ENCODE measurements at regions not wholly inside any gene's neighbourhood (a gene's known extent, or its start where the extent isn't known, plus 50 kb on each side); places are given as distances from the start of the nearest gene placed in this dataset.

DNA sequence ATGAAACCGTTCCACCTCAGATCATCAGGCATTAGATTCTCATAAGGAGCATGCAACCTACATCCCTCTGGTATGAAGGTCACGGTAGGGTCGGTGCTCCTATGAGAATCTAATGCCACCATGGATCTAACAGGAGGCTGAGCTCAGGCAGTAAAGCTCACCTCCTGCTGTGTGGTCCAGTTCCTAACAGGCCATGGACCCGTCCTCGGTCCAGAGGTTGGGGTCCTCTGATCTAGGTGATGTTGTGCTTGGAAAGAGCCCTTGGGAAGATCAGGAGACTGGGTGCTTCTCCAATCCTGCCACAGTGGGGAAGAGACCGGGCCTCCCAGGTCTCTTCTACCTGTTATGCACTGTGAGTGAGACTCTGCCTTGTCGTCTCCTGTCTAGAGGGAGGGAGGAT lies 104.6 kb downstream of the ACKR3 start:
- no peak for DNase-seq

DNA sequence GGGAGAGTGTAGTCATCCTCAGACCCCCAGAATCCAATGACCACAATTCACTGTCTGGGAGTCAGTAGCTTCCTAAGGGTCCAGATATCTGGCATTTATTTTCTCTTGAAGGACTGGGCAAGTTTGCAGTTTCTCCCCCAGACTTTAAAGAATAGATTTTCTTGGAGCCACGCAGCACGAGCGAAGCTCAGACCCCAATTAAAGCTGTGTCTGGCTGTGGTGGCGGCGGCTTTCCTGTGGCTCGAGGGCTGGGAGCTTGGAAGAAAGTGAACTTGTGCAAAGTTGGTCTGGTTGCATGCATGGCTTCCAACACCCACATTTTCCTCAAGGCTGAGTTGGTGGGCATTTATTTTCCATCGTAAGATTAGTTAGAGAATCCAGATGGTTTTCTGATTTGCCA lies 105.0 kb downstream of the ACKR3 start:
- DNase-seq = no peak

DNA sequence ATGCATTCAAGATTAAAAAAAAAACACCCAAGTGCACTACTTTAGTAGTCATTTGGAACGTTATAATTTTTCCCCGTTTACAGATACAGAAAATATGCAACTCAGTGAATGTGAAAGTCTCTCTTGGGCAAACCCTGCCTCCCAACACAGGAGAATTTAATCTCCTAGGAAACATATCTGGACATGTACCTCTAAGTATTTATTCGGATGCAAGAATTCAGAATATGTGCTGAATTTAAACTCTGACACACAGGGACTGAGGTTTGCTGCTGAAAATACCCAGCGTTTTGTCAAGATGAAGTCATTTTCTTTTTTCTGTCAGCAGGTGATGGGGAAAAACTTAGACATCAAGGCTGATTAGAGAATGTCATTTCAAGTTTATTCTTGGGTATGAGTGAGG lies 105.4 kb downstream of the ACKR3 start:
- DNase-seq = no peak

DNA sequence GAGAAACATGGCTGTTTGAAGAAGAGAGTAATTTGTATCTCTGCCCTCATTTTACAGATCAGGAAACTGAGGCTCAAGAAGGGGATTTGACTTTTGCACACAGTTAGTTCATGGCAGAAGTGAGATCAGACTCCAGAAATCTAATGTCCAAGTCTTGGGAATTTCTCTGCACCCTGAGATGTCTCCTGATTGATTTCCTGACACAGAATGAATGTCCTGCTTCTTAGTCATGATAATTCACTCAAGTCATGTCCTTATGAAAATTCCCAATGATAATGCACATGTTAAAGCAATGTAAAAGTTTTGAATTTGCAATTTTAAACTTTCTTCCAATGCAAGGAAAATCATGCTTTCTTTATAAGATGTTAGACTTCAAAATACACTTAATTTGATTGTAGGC lies 105.9 kb downstream of the ACKR3 start:
- DNase-seq = no peak

DNA sequence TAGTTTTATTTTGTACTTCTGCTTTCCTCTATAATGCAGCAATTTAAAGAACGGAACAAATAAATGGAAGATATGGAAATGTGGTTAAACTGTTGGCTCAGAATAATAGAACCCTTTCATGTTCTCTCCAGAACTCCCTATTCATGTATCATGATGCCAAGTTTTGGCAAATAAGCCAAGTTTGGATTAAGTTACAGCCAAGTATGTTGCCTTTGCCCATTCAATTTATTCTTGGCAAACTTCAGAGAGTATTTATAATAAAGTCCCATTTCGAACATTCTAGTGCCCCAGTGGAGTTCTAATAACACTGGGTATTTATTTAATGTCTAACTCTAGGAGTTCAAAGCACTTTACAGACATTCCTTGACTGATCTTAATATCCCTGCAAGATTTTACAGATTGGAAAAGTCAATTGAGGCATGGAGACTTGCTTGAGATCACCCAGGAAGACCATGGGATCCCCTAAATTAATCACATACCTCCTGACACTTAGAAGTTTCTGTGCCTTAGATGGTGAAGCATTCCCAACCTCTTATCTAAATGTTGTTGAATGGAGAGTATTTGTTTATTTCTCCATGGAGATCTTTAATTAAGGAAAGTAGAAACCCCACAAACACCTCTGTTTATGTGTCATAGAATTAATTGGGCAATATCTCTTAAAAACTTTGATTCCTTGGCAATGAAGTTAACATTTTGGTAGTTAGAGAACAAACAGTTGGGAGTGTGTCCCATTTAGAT lies 106.7 kb downstream of the ACKR3 start:
- DNase-seq = no peak

DNA sequence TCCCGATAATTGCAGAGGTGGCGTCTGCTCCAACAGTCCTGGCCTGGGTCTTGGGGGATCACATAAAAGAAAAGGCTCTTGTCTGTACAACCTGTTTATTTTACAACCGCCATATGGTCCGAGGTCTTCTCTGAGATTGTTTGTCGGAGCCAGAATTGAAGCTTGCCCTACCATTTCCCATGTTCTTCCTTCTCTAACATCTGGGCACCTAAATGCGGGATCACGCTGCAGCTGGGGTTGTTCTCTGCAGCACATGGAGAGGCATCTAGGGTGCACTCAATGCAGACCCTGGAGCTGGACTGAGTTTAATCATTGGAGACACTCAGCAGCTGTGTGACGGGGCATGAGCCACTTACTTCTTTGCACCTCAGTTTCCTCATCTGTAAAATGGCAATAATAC lies 107.7 kb downstream of the ACKR3 start:
- DNase-seq = no peak

DNA sequence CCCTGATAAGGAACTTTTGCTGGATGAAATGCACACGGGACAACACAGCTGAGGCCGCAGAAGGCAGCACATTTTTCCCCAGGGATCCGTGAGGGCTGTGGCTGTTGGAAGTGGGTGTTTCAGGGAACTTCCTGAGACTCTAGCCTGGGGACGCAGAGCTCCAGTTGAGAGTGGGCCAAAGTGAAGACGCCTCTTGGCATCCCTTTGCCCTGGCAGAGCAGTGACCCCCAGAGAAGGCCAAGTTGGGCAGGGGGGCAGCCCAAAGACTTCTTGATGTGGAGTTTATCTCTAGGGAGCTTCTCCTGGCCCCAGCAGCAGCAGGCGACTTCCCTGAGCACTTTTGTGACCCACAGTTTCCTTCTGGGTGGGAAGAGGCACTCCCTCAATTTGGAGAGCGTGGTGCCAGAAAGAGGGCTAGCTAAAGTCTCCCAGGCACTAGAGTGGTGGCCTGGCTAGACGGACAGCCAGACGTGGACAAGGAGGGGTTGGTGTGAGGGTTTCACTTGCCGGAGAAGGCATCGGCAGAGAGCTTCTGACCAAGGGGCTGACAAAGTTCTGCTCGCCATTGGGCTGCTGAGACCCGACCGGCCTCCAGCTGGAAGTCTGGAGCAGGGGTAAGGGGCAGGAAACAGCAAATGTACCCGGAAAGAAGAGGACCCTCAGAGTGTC lies 108.8 kb downstream of the ACKR3 start:
- DNase-seq = no peak

DNA sequence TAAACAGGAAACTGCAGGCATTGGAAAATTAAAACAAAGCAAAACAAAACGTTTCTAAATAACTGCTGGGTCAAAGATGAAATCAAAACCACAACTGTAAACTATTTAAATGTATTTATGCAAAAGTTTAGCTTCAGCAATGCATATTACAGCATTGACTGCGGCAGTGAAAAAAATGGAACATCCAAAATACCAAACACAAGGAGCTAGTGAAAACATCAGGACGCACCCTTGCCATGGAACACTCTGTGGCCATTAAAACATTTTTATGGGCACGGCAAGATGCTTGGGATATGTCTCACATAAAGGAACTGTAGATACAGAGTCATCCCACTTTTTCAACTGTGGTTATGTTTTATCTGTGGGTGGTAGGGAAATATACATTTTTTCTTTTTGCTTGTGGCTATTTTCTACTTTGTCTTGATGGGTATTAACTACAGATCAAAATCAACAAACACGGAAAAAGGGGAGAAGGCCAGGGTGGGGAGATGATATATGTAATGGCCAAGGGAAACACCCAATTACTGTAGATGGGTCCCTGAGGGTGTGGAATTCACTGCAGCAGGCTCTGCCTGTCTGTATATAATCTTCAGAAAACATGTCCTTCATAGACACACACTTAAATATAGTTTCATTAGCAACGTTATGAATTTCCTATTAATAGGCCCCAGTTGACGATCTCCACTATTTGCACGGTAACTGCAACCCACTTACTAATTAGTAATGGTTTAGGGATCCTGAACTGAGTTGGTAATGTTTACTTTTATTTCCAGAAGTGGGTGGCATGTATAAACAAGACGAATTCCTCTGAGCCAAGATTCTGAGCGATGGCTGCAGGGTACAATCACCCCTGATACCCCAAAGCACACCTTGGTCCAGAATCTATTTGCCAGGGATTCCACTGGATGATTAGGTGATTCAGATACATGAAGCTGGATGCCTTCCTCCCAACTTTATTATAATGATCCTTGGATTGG lies 110.5 kb downstream of the ACKR3 start:
- DNase-seq = no peak

DNA sequence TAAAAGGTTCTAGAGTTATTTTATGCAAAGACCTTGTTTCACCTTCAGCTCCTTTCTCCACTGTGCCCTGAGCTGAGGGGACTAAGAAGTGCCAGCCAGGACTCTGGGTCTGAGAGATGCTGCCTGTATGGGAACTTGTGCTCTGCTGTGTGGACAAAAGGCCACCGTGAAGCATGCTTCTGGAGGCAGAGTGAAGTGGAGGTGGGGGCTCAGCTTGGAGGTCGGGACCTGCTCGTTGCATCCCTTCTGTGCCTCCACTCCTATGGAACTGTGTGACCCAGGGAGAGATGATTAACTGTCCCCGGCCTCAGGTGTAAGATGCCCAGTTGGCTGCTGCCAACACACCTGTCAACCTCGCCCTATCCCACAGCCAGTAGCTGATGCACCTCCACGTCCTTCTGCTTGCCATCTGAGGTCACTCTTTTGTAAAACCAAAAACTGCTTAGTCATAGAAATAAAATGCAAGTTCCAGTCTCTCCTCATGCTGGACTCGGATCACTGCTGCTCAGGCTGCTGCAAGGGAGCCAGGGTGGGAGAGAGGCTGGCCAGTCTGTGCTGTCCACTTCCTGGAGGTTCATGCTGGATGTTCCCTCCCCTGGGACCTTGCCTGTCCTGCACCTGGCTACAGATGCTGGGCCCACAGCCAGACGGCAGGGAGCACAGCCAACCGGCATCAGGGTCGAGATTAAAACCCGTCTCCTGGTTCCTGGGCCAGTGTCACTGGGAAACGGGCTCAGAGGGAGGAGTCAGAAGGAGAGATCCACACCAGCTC lies 113.2 kb downstream of the ACKR3 start:
- no peak for DNase-seq

DNA sequence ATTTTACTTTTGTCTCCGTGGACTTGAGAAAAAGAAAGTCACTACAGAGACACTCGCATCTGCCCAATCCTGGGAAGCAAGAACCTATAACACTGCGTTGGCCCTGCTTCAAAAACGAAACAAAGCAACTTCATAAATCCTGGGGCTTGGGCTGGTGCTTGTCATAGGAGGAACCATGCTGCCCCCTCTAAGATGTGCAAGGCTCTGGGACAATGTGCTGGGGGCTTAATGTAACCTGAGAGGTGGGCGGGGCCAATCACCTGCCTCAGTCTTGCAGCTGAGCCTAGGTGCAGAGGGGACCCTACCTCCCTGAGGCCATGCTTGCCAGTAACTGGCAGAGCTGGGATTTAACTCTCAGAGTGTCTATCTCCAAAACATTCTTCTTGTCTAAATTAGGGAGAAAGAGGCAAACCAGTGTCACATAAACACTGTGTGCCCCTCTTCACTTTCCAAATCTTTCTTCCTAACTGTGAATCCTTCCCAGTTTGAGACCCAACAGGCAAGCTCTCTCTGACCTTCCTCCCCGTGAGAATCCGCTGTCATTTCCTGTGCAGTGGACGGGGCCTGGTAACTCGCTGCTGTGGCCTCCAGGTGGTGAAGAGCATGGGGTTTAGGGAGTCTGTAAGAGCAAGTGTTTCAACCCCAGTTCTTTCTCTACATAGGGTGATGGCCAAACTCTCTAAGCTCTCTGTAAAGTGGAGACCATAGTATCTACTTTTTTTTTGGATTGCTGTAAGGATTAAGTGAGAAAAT lies 115.1 kb downstream of the ACKR3 start:
- no peak for DNase-seq

DNA sequence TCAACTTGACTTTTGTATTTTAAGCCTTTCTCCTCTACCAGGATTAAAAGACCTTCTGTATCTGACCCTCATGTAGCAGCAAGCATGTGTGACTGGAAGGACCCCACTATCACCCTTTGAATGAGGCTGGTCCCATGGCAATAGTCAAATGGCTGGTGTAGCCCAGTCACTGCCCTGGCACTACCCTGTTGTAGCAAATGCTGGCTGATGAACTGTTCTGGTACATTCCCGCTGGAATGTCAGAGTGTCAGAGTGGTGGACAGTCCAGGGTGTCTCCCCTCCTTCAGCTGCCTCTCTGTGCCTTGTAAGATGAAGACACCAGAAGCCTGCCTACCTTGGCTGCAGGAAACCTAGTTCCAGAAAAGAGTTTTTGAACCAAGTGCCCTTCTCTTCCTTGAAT lies 115.7 kb downstream of the ACKR3 start:
- DNase-seq = no peak

DNA sequence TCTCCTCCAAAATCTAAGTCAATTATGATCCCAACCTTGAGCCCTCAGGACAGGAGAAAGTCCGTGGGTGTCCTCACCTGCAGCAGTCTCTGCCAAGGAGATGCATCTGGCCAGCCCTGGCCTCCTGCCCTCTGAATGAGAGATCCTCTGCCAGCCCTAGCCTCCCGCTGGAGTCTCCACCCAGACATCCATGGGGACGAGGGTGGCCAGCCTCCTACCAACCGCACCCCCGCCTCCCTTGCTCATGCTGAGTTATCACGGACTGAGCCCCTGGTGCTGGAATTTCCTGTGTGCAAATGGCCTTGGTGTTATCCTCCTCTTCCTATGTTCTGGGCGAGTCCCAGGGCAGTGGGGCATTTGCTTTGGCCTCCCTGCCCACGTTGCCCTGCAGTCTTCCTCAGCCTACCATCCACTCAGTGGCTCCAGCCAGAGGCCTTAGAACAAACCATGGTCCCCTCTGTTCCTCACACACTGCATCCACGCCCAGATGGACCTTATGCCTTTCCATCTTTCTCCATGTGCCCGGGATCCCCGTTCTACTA lies 116.4 kb downstream of the ACKR3 start:
- DNase-seq = no peak

DNA sequence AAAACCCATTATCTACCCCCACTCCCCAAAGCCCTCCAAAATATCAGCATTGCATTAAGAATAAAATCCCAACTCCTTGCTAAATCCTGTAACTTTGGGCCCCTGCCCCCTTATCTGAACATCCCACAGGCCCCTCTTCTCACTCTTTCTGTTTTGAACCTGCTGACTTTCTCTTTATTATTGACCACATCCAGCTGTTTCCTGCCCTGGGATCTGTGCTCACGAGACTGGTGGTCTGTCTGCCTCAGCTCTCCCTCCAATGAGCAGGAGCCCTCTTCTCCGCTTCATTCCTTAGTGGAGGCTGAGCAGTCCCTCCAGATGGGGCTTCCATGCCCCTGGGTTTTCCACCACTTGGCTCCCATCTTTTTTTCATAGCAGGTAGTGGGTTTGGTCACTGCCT lies 116.9 kb downstream of the ACKR3 start:
- DNase-seq = no peak

DNA sequence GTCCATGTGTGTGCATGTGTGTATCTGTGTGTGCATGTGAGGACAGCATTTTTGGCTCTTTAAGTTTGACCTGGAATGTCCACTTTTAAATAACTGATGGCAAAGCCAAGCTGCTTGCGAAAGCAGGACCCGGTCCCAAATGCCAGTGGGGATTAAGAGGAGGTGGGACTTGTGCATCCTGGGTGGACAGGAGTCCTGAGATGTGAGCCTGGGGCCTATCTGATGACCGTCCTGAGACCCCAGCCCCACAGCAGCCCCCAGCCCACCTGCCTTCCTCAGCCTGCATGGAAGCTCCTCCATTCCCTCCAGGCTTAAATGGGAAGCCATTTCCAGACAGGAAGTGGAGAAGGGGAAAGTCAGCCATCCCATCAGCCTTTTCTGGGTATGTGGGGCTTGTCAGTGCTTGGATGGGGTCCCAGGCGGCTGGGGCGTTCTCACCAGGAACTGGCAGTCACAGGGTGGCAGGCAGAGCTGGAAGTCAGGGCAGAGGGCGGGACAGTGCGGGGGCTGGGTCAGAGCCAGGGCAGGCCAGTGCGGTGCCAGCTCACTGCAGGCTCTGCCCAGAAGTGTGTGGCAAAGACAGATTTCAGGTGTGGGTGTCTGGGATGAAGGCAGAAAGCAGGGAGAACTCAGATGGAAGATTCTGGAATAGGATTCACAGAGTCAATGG lies 117.8 kb downstream of the ACKR3 start:
- no peak for DNase-seq

DNA sequence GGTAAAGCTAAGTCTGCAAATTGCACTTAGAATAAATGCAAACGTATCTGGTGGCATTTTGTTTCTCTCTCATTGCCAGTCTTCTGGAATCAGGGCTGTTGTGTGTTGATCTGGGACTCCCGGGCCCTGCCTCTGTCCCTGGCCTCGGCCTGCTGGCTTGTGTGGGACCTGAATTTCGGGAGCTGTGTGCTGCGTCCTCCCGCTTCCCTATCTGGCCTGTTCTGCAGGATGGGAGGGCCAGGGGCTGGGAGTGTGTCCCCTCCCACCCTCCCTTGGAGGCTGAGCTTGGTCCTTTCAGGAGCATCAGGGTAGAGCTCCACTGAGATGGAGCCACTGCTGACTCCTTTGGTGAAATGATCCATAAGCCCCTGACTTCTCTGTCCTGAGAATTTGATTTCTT lies 118.5 kb downstream of the ACKR3 start:
- no peak for DNase-seq

DNA sequence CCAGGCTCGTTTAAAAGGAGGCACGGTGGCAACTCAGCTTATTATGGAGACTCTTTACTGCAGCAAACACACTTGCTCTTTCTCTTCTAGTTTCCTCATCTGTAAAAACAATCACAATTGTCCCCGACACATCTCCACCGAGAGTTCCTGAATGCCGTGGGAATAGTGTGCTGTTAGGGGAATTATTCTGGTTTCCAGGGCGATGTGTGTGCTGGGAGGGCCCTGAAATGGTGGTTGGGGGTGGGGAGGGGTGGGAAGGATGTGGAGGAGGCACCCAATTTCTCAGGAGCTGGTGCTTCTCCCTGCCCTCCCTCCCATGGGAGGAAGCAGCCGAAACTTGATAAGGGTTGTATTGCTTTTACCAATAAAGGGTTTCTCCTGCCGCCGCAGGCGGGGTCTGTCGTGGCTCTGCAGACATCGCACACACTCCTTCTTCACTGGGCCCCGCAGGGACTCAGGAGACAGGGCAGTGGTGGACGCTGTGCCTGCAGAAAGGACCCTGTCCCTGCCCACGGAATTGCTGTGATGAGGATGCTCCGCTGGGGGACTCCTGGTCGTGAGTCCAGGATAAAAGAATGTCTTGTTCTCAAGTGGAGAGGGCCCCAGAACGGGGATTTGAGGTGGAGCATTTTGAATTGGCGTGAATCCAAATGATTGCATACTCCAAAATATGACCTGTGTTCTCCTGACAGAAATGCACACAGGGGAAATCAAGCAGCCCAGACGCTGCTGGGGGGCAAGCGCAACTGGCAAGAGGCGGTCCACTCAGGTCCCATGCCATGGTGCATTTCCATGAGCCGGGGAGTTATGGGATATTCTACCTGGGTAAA lies 119.2 kb downstream of the ACKR3 start:
- no peak for DNase-seq

DNA sequence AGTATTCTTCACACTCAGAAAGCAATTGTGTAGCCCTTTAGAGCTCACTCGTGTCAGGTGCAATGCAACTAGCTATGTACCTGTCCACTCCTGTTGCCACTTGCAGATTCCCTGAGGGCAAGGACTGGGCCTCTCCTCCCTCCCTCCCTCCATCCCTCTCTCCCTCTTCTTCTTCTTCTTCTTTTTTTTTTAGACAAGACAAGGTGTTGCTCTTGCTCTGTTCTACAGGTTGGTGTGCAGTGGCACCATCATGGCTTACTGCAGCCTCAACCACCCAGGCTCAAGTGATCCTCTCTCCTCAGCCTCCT lies 119.7 kb downstream of the ACKR3 start:
- DNase-seq = no peak

DNA sequence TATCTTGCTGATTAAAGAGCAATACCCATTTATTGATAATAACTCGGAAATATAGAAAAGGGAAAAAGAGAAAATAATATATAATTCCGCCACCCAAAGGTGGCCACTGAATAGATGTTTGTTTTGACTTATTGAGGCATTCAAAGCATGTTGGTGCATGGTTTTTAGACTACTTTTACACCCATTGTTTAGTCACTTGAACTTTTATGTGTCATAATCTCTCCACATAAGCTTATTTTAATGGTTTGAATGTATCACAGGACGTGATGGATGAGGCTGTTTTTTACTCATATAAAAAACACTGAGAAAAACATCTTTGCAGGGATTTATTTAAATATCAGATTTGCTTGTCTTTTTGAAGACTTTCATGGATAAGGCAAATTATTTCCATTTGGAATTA lies 120.4 kb downstream of the ACKR3 start:
- no peak for DNase-seq

DNA sequence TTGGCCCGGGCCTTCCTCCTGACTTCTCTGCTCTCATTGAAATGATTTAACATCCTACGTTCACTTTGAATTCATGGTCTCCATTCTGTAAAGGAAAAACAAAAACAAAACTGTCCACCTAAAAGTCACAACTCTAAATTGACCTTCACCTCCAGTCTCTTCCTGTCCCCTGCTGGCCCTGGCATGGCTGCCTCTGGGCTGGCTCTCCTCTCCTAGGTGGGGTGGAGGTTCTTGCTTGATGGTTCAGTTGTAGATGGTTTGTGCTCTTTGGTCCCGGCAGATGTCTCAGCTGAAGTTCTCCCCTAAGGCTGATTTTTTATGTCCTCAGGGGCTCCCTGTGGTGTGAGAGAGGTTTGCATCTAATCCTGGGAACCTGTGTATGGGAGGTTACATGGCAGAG lies 121.1 kb downstream of the ACKR3 start:
- DNase-seq = no peak

DNA sequence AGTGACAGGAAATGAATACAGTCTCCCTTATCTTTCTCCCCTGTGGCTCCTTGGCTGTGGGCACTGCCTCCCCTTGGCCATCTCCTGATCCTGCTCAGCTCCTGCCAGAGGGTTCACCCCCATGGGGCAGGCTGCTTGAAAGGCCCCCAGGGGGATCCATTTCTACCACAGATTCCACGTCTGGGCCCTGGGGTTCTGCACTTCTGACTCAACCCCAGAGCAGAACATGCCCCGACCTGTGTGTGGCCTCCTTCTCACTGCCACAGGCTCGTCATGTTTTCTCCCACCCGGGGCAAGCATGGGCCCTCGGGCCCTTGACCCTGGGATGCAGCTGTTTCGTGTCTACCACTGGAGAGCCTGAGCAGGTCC lies 122.2 kb downstream of the ACKR3 start:
- no peak for DNase-seq

DNA sequence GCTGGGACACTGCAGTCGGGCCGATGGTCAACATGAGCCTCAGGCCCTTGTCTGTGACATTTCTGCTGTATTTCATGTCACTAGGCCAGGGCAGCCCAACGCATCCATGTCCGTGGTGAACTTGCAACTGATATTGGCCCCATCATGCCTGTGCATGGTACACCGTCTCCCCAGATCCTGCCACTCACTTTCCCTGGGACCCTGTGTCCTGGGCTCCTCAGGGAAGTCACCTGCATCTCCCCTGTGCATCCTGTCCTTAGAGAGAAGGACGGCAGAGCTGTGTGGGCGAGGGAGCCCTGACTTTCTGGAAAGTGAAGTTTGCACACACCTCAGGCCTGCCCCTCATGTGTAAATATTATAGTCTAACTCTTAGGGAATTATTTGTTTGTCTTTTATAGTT lies 123.3 kb downstream of the ACKR3 start:
- no peak for DNase-seq
